OCI-LY7 (cell line): ENCODE measurements at regions not wholly inside any gene's neighbourhood (a gene's known extent, or its start where the extent isn't known, plus 50 kb on each side); places are given as distances from the start of the nearest gene placed in this dataset.

Source experiments
- CTCF ChIP-seq: fragments of 200-600 bp; sonication (generic); conservative IDR thresholded peaks from 2 replicates; pipeline ENCODE4 v1.5.1; 2014; ENCODE audit warnings: mild to moderate bottlenecking, antibody characterized with exemption, low read length, moderate library complexity, mixed read lengths
- EZH2phosphoT487 ChIP-seq: fragments of 200-600 bp; sonication (generic); IDR thresholded peaks from 2 replicates; pipeline ENCODE4 v1.6.1; 2018; ENCODE audit warnings: low read depth, borderline replicate concordance, mild to moderate bottlenecking, mixed run types, antibody characterized with exemption, low read length, moderate library complexity, mixed read lengths

GRCh38 chr22:48444320-48445112 lies 1383.2 kb downstream of the BRD1 start:
- TF ChIP-seq CTCF (no peak), EZH2phosphoT487 (no peak)
